Esophagus muscularis mucosa (tissue), 3 donors: ENCODE measurements at regions not wholly inside any gene's neighbourhood (a gene's known extent, or its start where the extent isn't known, plus 50 kb on each side); places are given as distances from the start of the nearest gene placed in this dataset.

ENCODE experiments used
- CTCF ChIP-seq, 3 experiments: fragments of 200-600 bp in 2 of 3; fragments of 450-650 bp in 1 of 3; sonication (generic) in 2 of 3; IDR thresholded peaks; one replicate each; pipeline ENCODE4 v1.5.1; 2017 to 2019; ENCODE audit warnings: antibody characterized with exemption in 3 of 3, mild to moderate bottlenecking in 2 of 3, moderate library complexity in 1 of 3
- POLR2A ChIP-seq: fragments of 450-650 bp; IDR thresholded peaks from one replicate; pipeline ENCODE4 v1.6.1; 2017; ENCODE audit warnings: antibody characterized with exemption, moderate library complexity, mild to moderate bottlenecking, low read depth

GRCh38 chr16:55252577-55252976 lies 71.4 kb upstream of the IRX6 start:
- TF ChIP-seq CTCF (IDR thresholded peaks at IDR 0.05) (no peak), POLR2A (no peak)
